ENCODE measurements at regions not wholly inside any gene's neighbourhood (a gene's known extent, or its start where the extent isn't known, plus 50 kb on each side); places are given as distances from the start of the nearest gene placed in this dataset.

DNA sequence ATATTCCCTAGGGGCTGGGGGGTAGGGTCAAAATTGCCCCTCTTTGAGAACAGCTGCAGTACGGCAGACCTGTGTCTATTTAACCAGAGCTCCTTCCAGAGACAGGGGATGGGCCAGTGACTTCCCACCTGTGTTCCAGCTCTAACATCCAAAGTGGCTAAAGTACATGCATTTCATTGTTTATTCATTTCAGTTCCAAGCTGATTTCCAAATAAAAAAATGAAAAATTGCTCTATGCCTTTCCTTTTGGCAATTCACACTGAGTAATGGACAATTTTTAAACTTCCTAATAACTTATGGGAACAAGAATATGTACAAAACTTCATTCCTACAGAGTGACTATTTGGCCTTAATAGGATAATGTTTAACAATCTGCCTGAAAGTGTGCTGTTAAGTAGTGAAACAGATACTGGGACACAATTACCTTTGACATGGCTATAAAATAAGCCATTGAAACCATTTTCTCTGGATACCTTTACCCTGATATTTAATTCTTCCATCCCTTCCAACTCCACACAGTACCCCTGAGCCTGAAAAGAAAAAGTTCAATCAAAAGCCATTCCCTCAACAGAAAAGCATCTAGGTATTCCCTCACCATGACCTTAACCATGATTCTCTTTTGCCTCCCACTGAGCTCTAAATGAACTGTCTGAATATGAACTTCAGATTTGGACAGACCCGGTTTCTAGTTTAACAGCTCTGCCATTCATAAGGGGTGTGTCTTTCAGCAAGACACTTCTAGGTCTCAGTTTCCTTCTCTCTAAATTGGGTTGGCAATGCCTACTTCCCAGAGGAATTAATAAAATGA is 73.1 kb downstream of the RDH14 start:
- Histone ChIP-seq H3K36me3 (ENCODE audit: control insufficient read depth in 4 of 4, insufficient read depth in 3 of 4, low read depth in 1 of 4, low read length in 3 of 4) (no peaks in the 10 kb centered on the region), H3K27ac (ENCODE audit: low read depth in 1 of 2, low read length in 2 of 2) (no peak overlapping the region), H3K4me1 (ENCODE audit: control insufficient read depth in 4 of 4, insufficient read depth in 4 of 4, low read length in 3 of 4) (no peaks in the 10 kb centered on the region), H3K27me3 (ENCODE audit: control insufficient read depth in 4 of 4, insufficient read depth in 4 of 4, low read length in 3 of 4) (peaks cover 0 to 3% (median 0%) of the 10 kb centered on the region in 4 donors), H3K4me3 (ENCODE audit: low read depth in 1 of 3, low read length in 3 of 3) (no peak overlapping the region), H3K9ac (ENCODE audit: low read depth in 1 of 2, low read length in 2 of 2) (no peak overlapping the region), H3K9me3 (ENCODE audit: control insufficient read depth in 4 of 4, low read length in 3 of 4) (no peaks in the 10 kb centered on the region)
- DNase-seq (ENCODE audit: low spot score) = no peak
- TF ChIP-seq ZBTB33 (IDR thresholded peaks at IDR 0.05) (no peak), ATF3 (IDR thresholded peaks at IDR 0.05) (no peak), GABPA (IDR thresholded peaks at IDR 0.05 in 1 of 2, conservative IDR thresholded peaks at IDR 0.05 in 1 of 2) (no peak), FOXA1 (IDR thresholded peaks at IDR 0.05) (no peak), RXRA (IDR thresholded peaks at IDR 0.05) (no peak), HNF4A (conservative IDR thresholded peaks at IDR 0.05) (no peak), TAF1 (conservative IDR thresholded peaks at IDR 0.05) (no peak), CTCF (IDR thresholded peaks at IDR 0.05; ENCODE audit: low read depth, low read length, missing input control) (no peak), EGR1 (IDR thresholded peaks at IDR 0.05; ENCODE audit: low read depth in 2 of 2) (no peak), JUND (IDR thresholded peaks at IDR 0.05) (no peak), SP1 (IDR thresholded peaks at IDR 0.05) (no peak), RAD21 (IDR thresholded peaks at IDR 0.05) (no peak), FOXA2 (IDR thresholded peaks at IDR 0.05) (no peak), YY1 (IDR thresholded peaks at IDR 0.05) (no peak)
- TF ChIP-seq, protein P1, sequence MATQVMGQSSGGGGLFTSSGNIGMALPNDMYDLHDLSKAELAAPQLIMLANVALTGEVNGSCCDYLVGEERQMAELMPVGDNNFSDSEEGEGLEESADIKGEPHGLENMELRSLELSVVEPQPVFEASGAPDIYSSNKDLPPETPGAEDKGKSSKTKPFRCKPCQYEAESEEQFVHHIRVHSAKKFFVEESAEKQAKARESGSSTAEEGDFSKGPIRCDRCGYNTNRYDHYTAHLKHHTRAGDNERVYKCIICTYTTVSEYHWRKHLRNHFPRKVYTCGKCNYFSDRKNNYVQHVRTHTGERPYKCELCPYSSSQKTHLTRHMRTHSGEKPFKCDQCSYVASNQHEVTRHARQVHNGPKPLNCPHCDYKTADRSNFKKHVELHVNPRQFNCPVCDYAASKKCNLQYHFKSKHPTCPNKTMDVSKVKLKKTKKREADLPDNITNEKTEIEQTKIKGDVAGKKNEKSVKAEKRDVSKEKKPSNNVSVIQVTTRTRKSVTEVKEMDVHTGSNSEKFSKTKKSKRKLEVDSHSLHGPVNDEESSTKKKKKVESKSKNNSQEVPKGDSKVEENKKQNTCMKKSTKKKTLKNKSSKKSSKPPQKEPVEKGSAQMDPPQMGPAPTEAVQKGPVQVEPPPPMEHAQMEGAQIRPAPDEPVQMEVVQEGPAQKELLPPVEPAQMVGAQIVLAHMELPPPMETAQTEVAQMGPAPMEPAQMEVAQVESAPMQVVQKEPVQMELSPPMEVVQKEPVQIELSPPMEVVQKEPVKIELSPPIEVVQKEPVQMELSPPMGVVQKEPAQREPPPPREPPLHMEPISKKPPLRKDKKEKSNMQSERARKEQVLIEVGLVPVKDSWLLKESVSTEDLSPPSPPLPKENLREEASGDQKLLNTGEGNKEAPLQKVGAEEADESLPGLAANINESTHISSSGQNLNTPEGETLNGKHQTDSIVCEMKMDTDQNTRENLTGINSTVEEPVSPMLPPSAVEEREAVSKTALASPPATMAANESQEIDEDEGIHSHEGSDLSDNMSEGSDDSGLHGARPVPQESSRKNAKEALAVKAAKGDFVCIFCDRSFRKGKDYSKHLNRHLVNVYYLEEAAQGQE (IDR thresholded peaks at IDR 0.05) = no peak
- 89% methylated on average over 2 of the region's 2 CpGs for WGBS

- Histone ChIP-seq H3K27me3 (ENCODE audit: control insufficient read depth in 4 of 4, insufficient read depth in 4 of 4, low read length in 3 of 4) (no peaks in the 10 kb centered on the region), H3K9ac (ENCODE audit: low read depth in 1 of 2, low read length in 2 of 2) (no peak overlapping the region), H3K4me1 (ENCODE audit: control insufficient read depth in 4 of 4, insufficient read depth in 4 of 4, low read length in 3 of 4) (no peaks in the 10 kb centered on the region), H3K9me3 (ENCODE audit: control insufficient read depth in 4 of 4, low read length in 3 of 4) (no peaks in the 10 kb centered on the region), H3K27ac (ENCODE audit: low read depth in 1 of 2, low read length in 2 of 2) (no peak overlapping the region), H3K4me3 (ENCODE audit: low read depth in 1 of 3, low read length in 3 of 3) (no peak overlapping the region), H3K36me3 (ENCODE audit: control insufficient read depth in 4 of 4, insufficient read depth in 3 of 4, low read depth in 1 of 4, low read length in 3 of 4) (no peaks in the 10 kb centered on the region)
- TF ChIP-seq NR2F2 (IDR thresholded peaks at IDR 0.05) (no peak), ATF3 (IDR thresholded peaks at IDR 0.05) (no peak), HNF4A (conservative IDR thresholded peaks at IDR 0.05) (no peak), SP1 (IDR thresholded peaks at IDR 0.05) (no peak)
- no peak for DNase-seq (ENCODE audit: low spot score)
These were observed 75.8 kb downstream of the RDH14 start for GRCh38 chr2:18484625-18485024.

Data from liver (tissue), 8 donors.